ENCODE measurements at regions not wholly inside any gene's neighbourhood (a gene's known extent, or its start where the extent isn't known, plus 50 kb on each side); places are given as distances from the start of the nearest gene placed in this dataset.
"Not testable (repeated sequence)": the region's sequence is repeated elsewhere in the genome, so short reads cannot be mapped to it uniquely, and the experiment has no call there.

DNA sequence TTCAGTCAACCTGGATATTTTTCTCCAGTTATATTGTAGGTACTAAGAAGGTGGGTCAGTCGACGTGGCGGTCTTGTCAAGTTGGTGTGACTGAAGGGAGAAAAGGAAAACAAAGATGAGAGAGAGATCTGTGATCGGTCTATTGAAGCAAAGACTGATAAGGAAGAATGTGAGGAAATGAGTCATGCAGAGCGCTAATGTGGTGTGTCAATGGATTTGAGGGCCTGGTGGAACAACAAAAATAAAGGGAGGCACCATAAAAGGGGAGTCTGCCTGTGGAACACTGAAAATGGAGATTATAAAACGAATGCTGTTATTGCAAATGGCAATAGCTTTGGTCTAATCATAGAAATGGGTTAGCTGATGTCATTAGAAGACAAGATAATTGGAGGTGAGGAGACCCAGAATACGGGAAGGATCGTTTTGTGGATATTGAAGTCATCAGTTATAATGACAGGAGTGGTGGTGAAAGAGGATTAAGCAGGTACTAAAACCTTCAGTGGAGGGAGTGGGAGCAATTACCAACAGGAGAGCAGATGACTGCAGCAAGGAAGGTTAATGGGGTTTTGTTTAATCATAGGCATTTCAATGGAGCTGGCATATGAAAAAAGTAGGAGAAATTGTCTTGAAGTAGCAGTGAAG lies 599.1 kb upstream of the FSHR start:
- no peak for DNase-seq
- TF ChIP-seq, protein P1, sequence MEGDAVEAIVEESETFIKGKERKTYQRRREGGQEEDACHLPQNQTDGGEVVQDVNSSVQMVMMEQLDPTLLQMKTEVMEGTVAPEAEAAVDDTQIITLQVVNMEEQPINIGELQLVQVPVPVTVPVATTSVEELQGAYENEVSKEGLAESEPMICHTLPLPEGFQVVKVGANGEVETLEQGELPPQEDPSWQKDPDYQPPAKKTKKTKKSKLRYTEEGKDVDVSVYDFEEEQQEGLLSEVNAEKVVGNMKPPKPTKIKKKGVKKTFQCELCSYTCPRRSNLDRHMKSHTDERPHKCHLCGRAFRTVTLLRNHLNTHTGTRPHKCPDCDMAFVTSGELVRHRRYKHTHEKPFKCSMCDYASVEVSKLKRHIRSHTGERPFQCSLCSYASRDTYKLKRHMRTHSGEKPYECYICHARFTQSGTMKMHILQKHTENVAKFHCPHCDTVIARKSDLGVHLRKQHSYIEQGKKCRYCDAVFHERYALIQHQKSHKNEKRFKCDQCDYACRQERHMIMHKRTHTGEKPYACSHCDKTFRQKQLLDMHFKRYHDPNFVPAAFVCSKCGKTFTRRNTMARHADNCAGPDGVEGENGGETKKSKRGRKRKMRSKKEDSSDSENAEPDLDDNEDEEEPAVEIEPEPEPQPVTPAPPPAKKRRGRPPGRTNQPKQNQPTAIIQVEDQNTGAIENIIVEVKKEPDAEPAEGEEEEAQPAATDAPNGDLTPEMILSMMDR (IDR thresholded peaks at IDR 0.05), result no peak
- Histone ChIP-seq H3K36me3 (no peaks in the 10 kb centered on the region), H3K9me3 (no peaks in the 10 kb centered on the region), H3K27me3 (no peaks in the 10 kb centered on the region), H3K4me1 (no peaks in the 10 kb centered on the region), H3K4me3 (no peak overlapping the region), H3K27ac (no peak overlapping the region)
- no peak for ATAC-seq
- intact Hi-C loops (cut with DNase I), result no loop called here

DNA sequence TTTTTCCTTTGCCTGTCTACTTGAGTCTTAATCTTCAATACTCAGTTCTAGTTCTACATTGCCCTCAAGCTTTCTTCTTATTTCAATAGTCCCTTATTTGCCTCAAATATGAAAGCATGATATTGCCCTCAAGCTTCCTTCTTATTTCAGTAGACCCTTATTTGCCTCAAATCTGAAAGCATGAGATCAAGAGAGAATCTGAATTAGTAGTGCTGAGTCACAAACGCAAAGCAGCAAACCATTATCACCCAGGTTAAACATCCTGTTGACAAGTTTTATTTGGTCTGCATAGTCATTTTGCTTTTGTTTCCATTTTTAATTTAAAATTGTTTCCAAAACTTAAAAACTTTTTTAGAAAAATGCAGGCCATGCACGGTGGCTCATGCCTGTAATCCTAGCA lies 583.3 kb upstream of the FSHR start:
- TF ChIP-seq, protein P1 (IDR thresholded peaks at IDR 0.05), result no peak
- Histone ChIP-seq H3K27me3 (no peaks in the 10 kb centered on the region), H3K27ac (no peak overlapping the region), H3K36me3 (no peaks in the 10 kb centered on the region), H3K4me1 (no peaks in the 10 kb centered on the region), H3K4me3 (no peak overlapping the region), H3K9me3 (no peaks in the 10 kb centered on the region)
- intact Hi-C loops (cut with DNase I), result no loop called here
- DNase-seq, result no peak
- ATAC-seq, result no peak

DNA sequence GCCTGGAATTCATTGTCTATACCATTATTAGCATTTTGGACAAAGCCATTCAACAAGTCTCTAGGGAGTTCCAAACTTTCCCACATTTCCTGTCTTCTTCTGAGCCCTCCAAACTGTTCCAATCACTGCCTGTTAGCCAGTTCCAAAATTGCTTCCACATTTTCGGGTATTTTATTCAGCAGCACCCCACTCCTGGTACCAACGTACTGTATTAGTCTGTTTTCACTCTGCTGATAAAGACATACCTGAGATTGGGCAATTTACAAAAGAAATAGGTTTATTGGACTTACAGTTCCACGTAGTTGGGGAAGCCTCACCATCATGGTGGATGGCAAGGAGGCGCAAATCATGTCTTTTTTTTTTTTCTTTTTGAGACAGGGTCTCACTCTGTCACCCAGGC lies 578.6 kb upstream of the FSHR start:
- not testable (repeated sequence) for DNase-seq

DNA sequence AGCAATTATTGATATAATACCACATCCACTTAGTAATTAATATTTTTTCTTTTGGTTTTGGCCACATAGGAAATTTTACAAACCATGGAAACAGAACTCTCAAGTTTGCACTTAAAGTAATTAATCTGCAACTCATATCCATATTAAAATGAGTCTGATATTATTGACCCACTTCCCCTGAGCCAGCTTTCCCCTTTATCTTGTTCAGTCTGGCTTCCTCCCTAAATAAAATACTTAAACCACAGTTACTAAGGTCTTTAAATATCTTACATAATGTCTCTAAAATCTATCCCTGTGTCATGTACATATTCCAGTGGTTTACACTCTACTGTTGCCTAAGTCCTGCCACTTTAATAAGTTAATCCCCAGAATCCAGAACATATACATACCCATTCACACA lies 564.9 kb upstream of the FSHR start:
- TF ChIP-seq, protein P1 (IDR thresholded peaks at IDR 0.05), result no peak
- DNase-seq (no peak), ATAC-seq (no peak)
- Histone ChIP-seq H3K36me3 (no peaks in the 10 kb centered on the region), H3K4me3 (no peak overlapping the region), H3K27me3 (no peaks in the 10 kb centered on the region), H3K4me1 (no peaks in the 10 kb centered on the region), H3K9me3 (no peaks in the 10 kb centered on the region), H3K27ac (no peak overlapping the region)
- intact Hi-C loops (cut with DNase I), result no loop called here

More for the DNA sequence above, 578.6 kb upstream of the FSHR start:
- H3K4me1 ChIP-seq; H3K36me3 ChIP-seq; intact Hi-C loops (cut with DNase I); H3K4me3 ChIP-seq; H3K27ac ChIP-seq; H3K9me3 ChIP-seq; H3K27me3 ChIP-seq; ATAC-seq: not testable (repeated sequence)

DNA sequence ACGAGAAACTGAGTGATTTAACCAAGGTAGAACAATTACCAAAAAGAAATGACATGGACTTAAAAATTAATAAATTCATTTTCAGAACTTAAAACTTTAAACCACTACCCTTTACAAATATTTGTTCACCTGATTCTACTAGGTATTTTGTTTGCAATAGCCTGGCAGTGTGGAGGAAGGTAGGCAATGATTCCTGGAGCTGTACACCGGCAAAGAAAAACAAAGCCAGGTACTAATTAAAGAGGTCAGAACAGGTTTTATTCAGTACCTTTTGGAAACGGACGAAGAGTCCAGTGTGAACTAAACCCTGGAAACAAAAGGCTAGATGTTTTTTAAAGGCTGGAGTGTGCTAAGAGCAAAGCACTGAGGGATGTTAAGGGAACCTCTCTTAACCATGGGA lies 561.3 kb upstream of the FSHR start:
- no peak overlapping the region for H3K27ac ChIP-seq

DNA sequence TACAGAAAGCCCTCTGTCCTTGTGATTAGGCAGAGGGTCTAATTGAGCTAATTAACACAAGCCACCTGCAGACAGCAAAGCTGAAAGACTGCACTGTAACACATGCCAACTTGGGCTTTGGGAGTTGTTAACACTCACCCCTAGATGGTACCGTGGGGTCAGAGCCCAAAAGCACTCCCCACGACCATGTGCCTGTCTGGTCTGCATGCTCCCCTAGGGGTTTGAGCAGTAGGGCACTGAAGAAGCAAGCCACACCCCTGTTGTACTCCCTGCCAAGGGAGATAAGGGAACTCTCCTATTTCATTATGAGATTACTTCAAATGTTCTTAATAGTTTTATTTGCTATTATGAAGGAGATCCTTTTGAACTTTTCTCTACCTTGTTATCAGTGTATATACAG lies 560.1 kb upstream of the FSHR start:
- no peak for DNase-seq
- peak; percentile 24 for ATAC-seq
- H3K4me3 ChIP-seq, result no peak overlapping the region
- intact Hi-C loops (cut with DNase I), result no loop called here
- H3K27ac ChIP-seq, result no peak overlapping the region
- TF ChIP-seq, protein P1 (IDR thresholded peaks at IDR 0.05), result no peak
- no peaks in the 10 kb centered on the region for H3K36me3 ChIP-seq
- H3K27me3 ChIP-seq, result no peaks in the 10 kb centered on the region
- no peaks in the 10 kb centered on the region for H3K4me1 ChIP-seq
- H3K9me3 ChIP-seq, result no peaks in the 10 kb centered on the region

More for the DNA sequence above, 561.3 kb upstream of the FSHR start:
- intact Hi-C loops (cut with DNase I), result no loop called here
- DNase-seq, result no peak
- H3K36me3 ChIP-seq, result no peaks in the 10 kb centered on the region
- H3K27me3 ChIP-seq, result no peaks in the 10 kb centered on the region
- no peak overlapping the region for H3K4me3 ChIP-seq
- TF ChIP-seq, protein P1 (IDR thresholded peaks at IDR 0.05), result no peak
- H3K4me1 ChIP-seq, result no peaks in the 10 kb centered on the region
- no peaks in the 10 kb centered on the region for H3K9me3 ChIP-seq
- no peak for ATAC-seq

Data from upper lobe of right lung (tissue), 1 donor.